ENCODE measurements at regions not wholly inside any gene's neighbourhood (a gene's known extent, or its start where the extent isn't known, plus 50 kb on each side); places are given as distances from the start of the nearest gene placed in this dataset.

GRCh38 chr7:16978358-16979244, 96.8 kb upstream of the AGR3 start:
- DNase-seq, result no peak

- DNase-seq, result no peak
These were observed 98.8 kb upstream of the AGR3 start for GRCh38 chr7:16980539-16980938.

GRCh38 chr7:16982640-16983350, 101.0 kb upstream of the AGR3 start:
- DNase-seq, result peak in 3 of 4 experiments; percentile 51 to 74 (median 65)

GRCh38 chr7:16984375-16984774, 102.6 kb upstream of the AGR3 start:
- DNase-seq, result peak in 1 of 4 experiments; percentile 8

GRCh38 chr7:16985621-16986020, 103.8 kb upstream of the AGR3 start:
- DNase-seq, result no peak

- peak in 2 of 4 experiments; percentile 51 to 59 for DNase-seq
These were observed 105.0 kb upstream of the AGR3 start for GRCh38 chr7:16986755-16987154.

- DNase-seq, result peak; percentile 21 to 60 (median 52)
These were observed 108.1 kb upstream of the AGR3 start for GRCh38 chr7:16989811-16990413.

- no peak for DNase-seq
These were observed 109.8 kb upstream of the AGR3 start for GRCh38 chr7:16991551-16991950.

GRCh38 chr7:16993543-16993942, 111.8 kb upstream of the AGR3 start:
- DNase-seq, result no peak

GRCh38 chr7:16998481-16999051, 116.8 kb upstream of the AGR3 start:
- DNase-seq, result no peak

- DNase-seq, result peak in 3 of 4 experiments; percentile 10 to 48 (median 43)
These were observed 117.9 kb upstream of the AGR3 start for GRCh38 chr7:16999541-17000267.

- DNase-seq, result peak; percentile 30 to 69 (median 46)
These were observed 123.5 kb upstream of the AGR3 start for GRCh38 chr7:17005271-17005670.

GRCh38 chr7:17007841-17008240, 126.1 kb upstream of the AGR3 start:
- no peak for DNase-seq

- peak; percentile 37 to 85 (median 66) for DNase-seq
These were observed 127.4 kb upstream of the AGR3 start for GRCh38 chr7:17009007-17009719.

- DNase-seq, result no peak
These were observed 128.2 kb upstream of the AGR3 start for GRCh38 chr7:17009933-17010332.

GRCh38 chr7:17010637-17011300, 129.0 kb upstream of the AGR3 start:
- peak in 1 of 4 experiments; percentile 22 for DNase-seq

- peak in 3 of 4 experiments; percentile 9 to 40 (median 35) for DNase-seq
These were observed 131.4 kb upstream of the AGR3 start for GRCh38 chr7:17013204-17013603.

GRCh38 chr7:17014686-17015085, 132.9 kb upstream of the AGR3 start:
- no peak for DNase-seq

GRCh38 chr7:17015598-17016031, 133.8 kb upstream of the AGR3 start:
- no peak for DNase-seq

- no peak for DNase-seq
These were observed 134.7 kb upstream of the AGR3 start for GRCh38 chr7:17016402-17017010.
